ENCODE measurements at regions not wholly inside any gene's neighbourhood (a gene's known extent, or its start where the extent isn't known, plus 50 kb on each side); places are given as distances from the start of the nearest gene placed in this dataset.

- no peak for TF ChIP-seq POLR2A (IDR thresholded peaks at IDR 0.05)
- TF ChIP-seq CTCF (IDR thresholded peaks at IDR 0.05), result no peak
- TF ChIP-seq POLR2AphosphoS5 (IDR thresholded peaks at IDR 0.05), result no peak
Observed at GRCh38 chr1:106802181-106802580, 254.3 kb upstream of the PRMT6 start.
